GM20431 (cell line): ENCODE measurements at regions not wholly inside any gene's neighbourhood (a gene's known extent, or its start where the extent isn't known, plus 50 kb on each side); places are given as distances from the start of the nearest gene placed in this dataset.

ENCODE experiments used
- in situ Hi-C: fragments of 300-500 bp; cut with MseI, MboI; formaldehyde crosslinking; loops from one replicate; pipeline ENCODE4 v1.15.0; 2020; ENCODE audit warnings: low sequenced_read_pairs; ENCODE audit not compliant: unreplicated experiment

GRCh38 chr9:549455-549997 is 292.0 kb upstream of the DMRT1 start:
- in situ Hi-C loops: no loop called here

DNA sequence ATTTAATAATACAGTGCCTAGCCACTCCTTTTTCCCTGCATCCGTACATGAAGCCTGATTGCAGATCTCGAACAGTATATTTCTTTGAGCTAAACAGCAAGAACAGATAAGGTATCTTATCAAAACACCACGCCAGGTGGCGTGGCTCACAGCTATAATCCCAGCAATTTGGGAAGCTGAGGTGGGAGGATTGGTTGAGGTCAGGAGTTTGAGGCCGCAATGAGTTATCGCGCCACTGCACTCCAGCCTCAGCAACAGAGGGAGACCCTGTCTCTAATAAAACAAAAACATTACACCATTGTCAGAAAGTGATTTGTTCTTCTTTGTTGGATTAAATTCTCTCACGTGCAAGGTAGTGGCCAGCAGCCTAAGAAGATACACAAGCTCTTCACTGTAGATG is 291.2 kb upstream of the DMRT1 start:
- in situ Hi-C loops: no loop called here

DNA sequence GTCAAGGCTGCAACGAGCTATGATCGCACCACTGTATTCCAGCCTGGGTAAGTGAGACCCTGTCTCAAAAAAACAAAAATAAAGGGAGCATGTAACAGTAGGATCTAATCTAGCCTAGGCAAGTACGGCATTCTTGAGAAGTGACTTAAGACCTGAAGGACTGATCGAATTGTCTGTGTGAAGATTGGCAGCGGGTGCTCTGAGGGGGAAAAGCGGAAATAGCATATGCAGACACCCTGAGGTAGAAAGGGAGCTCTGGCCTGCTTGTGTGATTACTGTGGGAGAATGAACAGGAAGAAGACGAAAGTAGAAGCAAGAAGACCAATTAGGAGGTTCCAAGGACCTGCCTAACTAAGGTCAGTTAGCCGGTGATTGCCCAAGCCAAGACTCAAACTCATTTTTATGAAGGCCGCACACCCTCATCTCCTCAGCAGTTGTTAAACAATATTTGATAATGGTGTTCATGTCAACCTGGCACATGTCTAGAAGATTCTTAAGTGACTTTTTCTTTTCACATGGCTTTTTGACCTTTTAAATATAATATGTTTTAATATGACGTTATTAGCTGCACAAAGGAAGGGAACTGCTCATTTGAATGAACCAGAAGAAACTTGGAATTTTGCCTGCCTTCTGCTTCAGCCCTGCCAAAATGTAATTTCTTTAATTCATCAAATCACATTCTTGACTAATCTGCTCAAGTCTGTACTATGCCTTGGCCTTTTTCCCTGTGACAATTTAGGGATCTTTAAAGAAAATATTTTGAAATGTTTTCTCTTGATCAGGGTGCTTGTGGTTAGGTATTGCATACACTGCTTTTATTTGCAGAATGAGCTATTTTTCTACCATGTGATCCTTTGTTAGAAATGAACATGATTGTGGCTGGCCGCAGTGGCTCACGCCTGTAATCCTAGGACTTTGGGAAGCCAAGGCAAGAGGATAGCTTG is 289.2 kb upstream of the DMRT1 start:
- in situ Hi-C loops: no loop called here

- in situ Hi-C loops: no loop called here
These were observed 286.0 kb upstream of the DMRT1 start for GRCh38 chr9:555493-555892.

DNA sequence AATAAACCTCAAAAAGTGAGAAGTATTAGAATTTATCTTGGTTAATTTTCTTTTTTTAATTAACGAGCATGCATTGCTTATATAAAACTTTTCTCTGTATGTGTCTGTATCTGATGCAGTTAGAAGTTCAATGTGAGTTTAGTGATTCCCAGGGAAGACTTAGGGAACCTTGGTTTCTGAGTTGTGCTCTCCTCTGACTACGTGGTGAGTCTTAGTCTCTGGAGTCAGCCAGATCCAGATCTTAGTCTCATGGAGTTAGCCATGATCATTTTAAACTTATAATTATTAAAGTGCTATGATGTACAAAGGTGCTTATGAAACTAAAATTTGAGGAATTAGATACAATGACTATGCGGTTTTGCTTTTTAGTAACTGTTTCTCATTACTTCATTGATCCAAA is 285.3 kb upstream of the DMRT1 start:
- in situ Hi-C loops: no loop called here

- in situ Hi-C loops: no loop called here
These were observed 284.8 kb upstream of the DMRT1 start for GRCh38 chr9:556675-557074.

DNA sequence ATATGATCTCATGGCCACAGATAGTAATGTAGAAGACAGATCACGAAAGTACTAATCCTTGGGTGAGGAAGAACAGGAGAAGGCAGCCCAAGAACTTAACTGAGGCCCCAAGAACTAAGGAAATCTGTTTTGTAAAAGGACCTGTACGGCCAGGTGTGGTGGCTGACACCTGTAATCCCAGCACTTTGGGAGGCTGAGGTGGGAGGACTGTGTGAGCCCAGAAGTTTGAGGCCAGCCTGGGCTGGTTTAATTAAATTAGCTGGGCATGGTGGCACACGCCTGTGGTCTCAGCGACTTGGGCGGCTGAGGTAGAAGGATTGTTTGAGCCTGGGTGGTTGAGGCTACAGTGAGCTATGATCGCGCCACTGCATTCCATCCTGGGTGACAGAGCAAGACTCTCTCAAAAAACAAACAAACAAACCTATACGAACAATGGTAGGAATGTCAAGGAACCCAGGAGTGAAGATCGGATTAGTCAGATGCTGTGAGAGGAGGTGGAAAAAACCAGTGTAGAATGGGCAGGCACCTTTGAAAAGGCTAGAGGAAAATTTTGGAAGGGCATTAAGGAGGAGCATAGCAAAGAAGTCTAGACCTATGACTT is 283.8 kb upstream of the DMRT1 start:
- in situ Hi-C loops: no loop called here

GRCh38 chr9:561427-561826 is 280.1 kb upstream of the DMRT1 start:
- in situ Hi-C loops: no loop called here

DNA sequence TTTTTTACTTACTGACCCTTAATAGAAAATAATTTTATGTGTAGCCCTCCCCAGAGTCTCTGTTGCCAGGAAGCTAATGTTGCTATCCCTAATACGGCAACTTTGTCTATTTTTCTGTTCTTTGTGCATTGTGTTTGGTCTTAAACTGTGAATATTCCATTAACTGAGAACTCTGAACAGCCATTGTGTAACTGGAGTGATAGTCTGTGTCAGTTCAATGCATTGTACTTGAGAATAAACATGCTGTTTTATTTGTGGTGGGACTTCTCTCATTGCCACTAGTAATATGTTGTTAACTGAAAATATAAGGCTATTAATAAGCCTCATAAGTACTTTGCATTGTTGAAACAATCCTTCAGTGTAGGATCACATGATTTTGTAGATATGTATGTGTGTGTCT is 278.3 kb upstream of the DMRT1 start:
- in situ Hi-C loops: no loop called here

DNA sequence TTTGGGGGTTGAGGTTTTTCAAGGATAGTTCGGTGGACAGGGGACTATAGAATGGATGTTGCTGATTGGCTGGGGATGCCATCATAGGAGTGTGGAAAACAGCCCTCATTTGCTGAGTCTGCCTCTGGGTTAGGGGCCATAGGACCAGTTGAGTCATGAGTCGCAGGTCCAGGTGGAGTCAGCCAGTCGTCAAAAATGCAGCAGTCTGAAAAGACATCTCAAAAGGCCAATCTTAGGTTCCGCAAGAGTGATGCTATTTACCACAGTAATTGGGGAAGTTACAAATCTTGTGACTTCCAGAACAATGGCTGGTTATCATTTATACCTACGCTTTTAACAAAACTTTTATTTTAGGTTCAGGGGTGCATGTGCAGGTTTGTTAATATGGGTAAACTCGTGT is 276.0 kb upstream of the DMRT1 start:
- in situ Hi-C loops: no loop called here

- in situ Hi-C loops: no loop called here
These were observed 274.3 kb upstream of the DMRT1 start for GRCh38 chr9:567128-567746.

GRCh38 chr9:567747-568305 is 273.7 kb upstream of the DMRT1 start:
- in situ Hi-C loops: no loop called here

GRCh38 chr9:569296-569695 is 272.2 kb upstream of the DMRT1 start:
- in situ Hi-C loops: no loop called here

- in situ Hi-C loops: no loop called here
These were observed 271.3 kb upstream of the DMRT1 start for GRCh38 chr9:570187-570586.

GRCh38 chr9:571066-571465 is 270.4 kb upstream of the DMRT1 start:
- in situ Hi-C loops: no loop called here

DNA sequence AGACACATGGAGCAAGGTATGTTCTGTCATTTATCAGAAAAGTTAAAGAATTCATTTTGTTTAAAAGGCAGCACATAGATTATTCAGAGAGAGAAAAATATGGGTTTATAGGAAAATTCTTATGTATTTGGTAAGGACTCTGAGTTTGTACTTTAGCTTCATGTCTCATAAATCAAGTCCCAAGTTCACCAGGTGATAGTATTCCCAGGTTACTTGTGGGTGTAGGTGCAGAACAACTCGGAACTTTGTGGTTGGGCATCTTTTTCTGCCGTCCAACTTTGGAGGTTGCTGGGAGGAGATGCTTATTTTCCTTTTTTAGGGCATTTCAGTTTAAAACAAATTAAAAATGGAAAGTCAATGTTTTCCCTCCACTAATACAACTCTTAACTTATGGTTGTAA is 269.8 kb upstream of the DMRT1 start:
- in situ Hi-C loops: no loop called here

DNA sequence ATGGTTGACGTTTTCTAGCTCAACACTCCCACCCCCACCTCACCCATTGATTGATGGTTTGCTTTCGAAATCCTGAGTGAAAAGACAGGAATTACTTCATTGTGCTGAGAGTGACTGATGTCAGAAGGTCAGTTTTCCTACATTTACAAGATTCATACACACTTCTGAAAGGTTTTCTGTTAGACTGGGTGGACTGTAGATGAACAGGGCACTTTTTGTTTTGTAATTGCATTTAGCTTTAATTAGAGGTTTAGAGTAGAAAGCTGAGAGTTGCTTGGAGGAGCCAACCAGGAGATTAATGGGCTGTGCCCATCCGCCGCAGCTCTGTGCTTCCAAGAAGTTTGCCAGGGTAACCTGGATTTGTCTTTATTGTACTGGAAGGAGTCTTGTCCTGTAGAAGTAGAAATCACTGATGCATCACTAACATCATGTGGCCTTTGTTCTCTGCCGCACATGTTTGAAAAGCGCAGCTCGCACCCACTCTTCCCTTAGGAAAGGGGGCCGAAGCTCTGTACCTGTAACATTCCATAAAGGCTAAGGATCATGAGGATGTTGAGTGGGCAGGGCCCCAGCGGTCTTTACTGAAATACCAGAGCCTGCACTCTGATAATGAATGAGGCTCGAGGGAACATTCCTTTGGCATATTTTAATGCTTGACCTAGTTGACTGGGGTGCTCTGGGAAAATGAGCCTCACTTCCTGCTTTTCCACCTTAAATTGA is 267.6 kb upstream of the DMRT1 start:
- in situ Hi-C loops: no loop called here

DNA sequence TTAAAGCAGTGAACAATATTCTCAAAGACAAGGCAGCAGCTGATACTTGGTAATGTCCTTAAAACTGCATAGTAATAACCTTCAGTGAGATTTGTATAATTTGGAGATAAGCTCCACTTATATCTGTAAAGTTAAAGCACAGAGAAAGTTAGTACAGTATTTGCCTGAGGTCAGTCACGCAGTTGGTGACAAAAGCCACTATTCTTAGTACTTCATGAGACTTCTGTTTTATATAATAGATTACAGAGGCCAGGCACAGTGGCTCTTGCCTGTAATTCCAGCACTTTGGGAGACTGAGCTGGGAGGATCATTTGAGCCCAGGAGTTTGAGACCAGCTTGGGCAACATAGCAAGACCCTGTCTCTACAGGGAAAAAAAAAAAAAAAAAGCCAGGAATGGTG is 266.4 kb upstream of the DMRT1 start:
- in situ Hi-C loops: no loop called here

- in situ Hi-C loops: no loop called here
These were observed 260.7 kb upstream of the DMRT1 start for GRCh38 chr9:580652-581342.
